ENCODE measurements at regions not wholly inside any gene's neighbourhood (a gene's known extent, or its start where the extent isn't known, plus 50 kb on each side); places are given as distances from the start of the nearest gene placed in this dataset.

DNA sequence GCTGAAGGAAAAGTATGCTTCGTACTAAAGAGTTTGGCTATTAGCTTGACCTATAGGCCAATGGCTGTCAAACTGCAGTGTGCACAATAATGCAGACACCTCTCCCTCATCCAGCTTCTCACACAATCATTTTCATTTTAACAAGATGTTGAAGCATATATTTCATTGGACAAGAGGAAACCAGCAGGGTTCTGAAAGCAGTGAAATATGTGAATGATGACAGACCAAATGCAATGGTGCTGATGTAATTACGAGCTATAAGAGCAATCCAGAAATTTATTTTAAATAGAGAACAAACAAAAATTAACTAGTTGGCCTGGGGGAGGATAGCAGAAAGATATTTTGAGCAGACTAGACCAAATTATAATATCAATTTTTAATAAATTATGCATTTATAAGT, 331.5 kb upstream of the AKR1E2 start:
- no peak for DNase-seq
- CTCF ChIA-PET: no interaction called here
- ATAC-seq: no peak
- no peak overlapping the region for H3K4me3 Mint-ChIP-seq
- H3K27ac Mint-ChIP-seq: no peak overlapping the region
- H3K36me3 Mint-ChIP-seq: peaks cover 1% of the 10 kb centered on the region
- H3K4me1 Mint-ChIP-seq: no peaks in the 10 kb centered on the region
- peaks cover 5% of the 10 kb centered on the region for H3K27me3 Mint-ChIP-seq
- no peaks in the 10 kb centered on the region for H3K9me3 Mint-ChIP-seq (ENCODE audit: low read depth)

GRCh38 chr10:4492202-4492601, 333.8 kb upstream of the AKR1E2 start:
- ATAC-seq (no peak), DNase-seq (no peak)
- Mint-ChIP-seq H3K4me3 (no peak overlapping the region), H3K9me3 (ENCODE audit: low read depth) (no peaks in the 10 kb centered on the region), H3K27me3 (peaks cover 8% of the 10 kb centered on the region), H3K27ac (no peak overlapping the region), H3K4me1 (no peaks in the 10 kb centered on the region), H3K36me3 (peaks cover 1% of the 10 kb centered on the region)
- CTCF ChIA-PET: no interaction called here

DNA sequence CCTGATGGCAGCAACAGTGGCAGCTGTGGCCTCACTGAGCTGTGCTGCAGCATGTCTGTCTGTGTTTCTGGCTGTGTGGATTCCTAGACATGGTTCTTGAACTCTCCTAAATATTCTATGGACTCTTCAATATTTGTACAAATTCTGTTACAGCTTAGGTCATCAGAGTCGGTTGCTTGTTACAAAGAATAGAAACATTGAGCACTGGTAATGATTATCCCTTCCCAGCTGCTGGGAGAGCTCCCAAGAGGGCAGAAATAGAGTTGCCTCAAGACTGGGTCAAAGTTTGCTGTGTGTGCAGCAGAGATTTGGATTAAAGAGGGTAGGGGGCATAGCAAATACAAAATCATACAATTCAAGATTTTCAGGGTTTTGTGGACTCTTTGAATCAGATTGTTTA, 337.1 kb upstream of the AKR1E2 start:
- CTCF ChIA-PET: no interaction called here
- peaks cover 8% of the 10 kb centered on the region for H3K27me3 Mint-ChIP-seq

GRCh38 chr10:4485636-4486035, 340.4 kb upstream of the AKR1E2 start:
- H3K9me3 Mint-ChIP-seq (ENCODE audit: low read depth): no peaks in the 10 kb centered on the region
- CTCF ChIA-PET: no interaction called here
- H3K27ac Mint-ChIP-seq: no peak overlapping the region
- H3K36me3 Mint-ChIP-seq: no peaks in the 10 kb centered on the region
- DNase-seq (no peak), ATAC-seq (no peak)
- no peak overlapping the region for H3K4me3 Mint-ChIP-seq
- H3K4me1 Mint-ChIP-seq: no peaks in the 10 kb centered on the region
- H3K27me3 Mint-ChIP-seq: peaks cover 3% of the 10 kb centered on the region

More for the DNA sequence above, 337.1 kb upstream of the AKR1E2 start:
- no peak overlapping the region for H3K4me3 Mint-ChIP-seq
- H3K4me1 Mint-ChIP-seq: no peaks in the 10 kb centered on the region
- H3K27ac Mint-ChIP-seq: no peak overlapping the region
- no peaks in the 10 kb centered on the region for H3K9me3 Mint-ChIP-seq (ENCODE audit: low read depth)
- DNase-seq (no peak), ATAC-seq (no peak)
- peaks cover 1% of the 10 kb centered on the region for H3K36me3 Mint-ChIP-seq

GRCh38 chr10:4483811-4484210, 342.2 kb upstream of the AKR1E2 start:
- H3K4me1 Mint-ChIP-seq: no peaks in the 10 kb centered on the region
- H3K27ac Mint-ChIP-seq: no peak overlapping the region
- CTCF ChIA-PET: no interaction called here
- H3K36me3 Mint-ChIP-seq: peaks cover 2% of the 10 kb centered on the region
- DNase-seq (no peak), ATAC-seq (no peak)
- no peak overlapping the region for H3K4me3 Mint-ChIP-seq
- peaks cover 6% of the 10 kb centered on the region for H3K9me3 Mint-ChIP-seq (ENCODE audit: low read depth)
- peaks cover 3% of the 10 kb centered on the region for H3K27me3 Mint-ChIP-seq

GRCh38 chr10:4482659-4483058, 343.3 kb upstream of the AKR1E2 start:
- H3K36me3 Mint-ChIP-seq: peaks cover 2% of the 10 kb centered on the region

DNA sequence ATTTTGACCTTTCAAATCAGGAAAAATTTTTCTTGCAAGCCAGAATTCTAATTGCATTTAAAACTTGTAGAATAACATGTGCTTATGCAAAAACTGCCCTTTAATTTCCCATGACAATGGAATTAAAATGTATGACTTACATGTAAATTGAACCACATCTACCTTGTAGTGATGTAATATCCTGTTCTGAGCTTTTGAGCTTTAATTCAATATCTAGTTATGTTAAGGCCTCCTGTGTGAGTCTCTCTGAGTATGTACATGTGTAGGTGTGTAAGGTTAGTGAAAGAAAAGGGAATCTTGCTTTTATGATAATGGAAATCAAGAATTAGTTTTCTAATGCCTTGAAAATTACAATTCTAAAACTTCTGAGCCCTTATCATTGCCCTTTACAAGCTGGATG, 344.8 kb upstream of the AKR1E2 start:
- Mint-ChIP-seq H3K4me3 (no peak overlapping the region), H3K27ac (no peak overlapping the region), H3K36me3 (peaks cover 2% of the 10 kb centered on the region), H3K4me1 (peaks cover 4% of the 10 kb centered on the region), H3K9me3 (ENCODE audit: low read depth) (peaks cover 6% of the 10 kb centered on the region), H3K27me3 (no peaks in the 10 kb centered on the region)
- CTCF ChIA-PET: no interaction called here
- no peak for DNase-seq
- no peak for ATAC-seq

More at GRCh38 chr10:4482659-4483058, 343.3 kb upstream of the AKR1E2 start:
- Mint-ChIP-seq H3K9me3 (ENCODE audit: low read depth) (peaks cover 6% of the 10 kb centered on the region), H3K27ac (no peak overlapping the region), H3K27me3 (peaks cover under 1% of the 10 kb centered on the region), H3K4me1 (peaks cover 2% of the 10 kb centered on the region), H3K4me3 (no peak overlapping the region)
- DNase-seq (no peak), ATAC-seq (no peak)
- CTCF ChIA-PET: no interaction called here

GRCh38 chr10:4479342-4479741, 346.7 kb upstream of the AKR1E2 start:
- Mint-ChIP-seq H3K4me1 (peaks cover 16% of the 10 kb centered on the region), H3K27ac (no peak overlapping the region), H3K27me3 (no peaks in the 10 kb centered on the region), H3K9me3 (ENCODE audit: low read depth) (peaks cover 6% of the 10 kb centered on the region), H3K4me3 (no peak overlapping the region), H3K36me3 (peaks cover 2% of the 10 kb centered on the region)
- CTCF ChIA-PET: no interaction called here
- no peak for ATAC-seq
- DNase-seq: no peak

DNA sequence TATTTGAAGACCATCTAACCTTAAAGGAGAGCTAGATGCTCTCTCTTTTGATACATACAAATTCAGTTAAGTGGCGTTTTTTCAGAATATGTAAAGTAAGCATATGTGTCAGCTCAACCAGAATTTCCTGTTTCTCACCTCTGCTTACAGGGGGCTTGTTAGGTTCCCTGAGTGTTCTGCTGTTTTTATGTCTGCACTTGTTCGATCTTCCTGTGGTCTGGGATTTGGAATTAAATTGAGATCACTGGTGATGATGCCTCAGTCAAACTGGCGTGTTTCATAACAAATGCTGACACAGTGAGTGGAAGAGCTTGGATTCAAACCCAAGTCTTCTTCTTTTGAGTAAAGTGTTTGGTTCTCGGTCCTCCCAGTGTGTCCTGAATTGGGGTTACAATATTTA, 348.3 kb upstream of the AKR1E2 start:
- ATAC-seq: no peak
- CTCF ChIA-PET: no interaction called here
- DNase-seq: no peak
- Mint-ChIP-seq H3K27ac (no peak overlapping the region), H3K4me3 (no peak overlapping the region), H3K4me1 (peaks cover 26% of the 10 kb centered on the region), H3K36me3 (peaks cover 2% of the 10 kb centered on the region), H3K9me3 (ENCODE audit: low read depth) (peaks cover 6% of the 10 kb centered on the region), H3K27me3 (peaks cover 3% of the 10 kb centered on the region)

- ATAC-seq: no peak
- Mint-ChIP-seq H3K36me3 (peaks cover 2% of the 10 kb centered on the region), H3K4me3 (no peak overlapping the region), H3K9me3 (ENCODE audit: low read depth) (peaks cover 6% of the 10 kb centered on the region), H3K27ac (no peak overlapping the region), H3K27me3 (peaks cover 3% of the 10 kb centered on the region), H3K4me1 (peaks cover 26% of the 10 kb centered on the region)
- DNase-seq: no peak
- CTCF ChIA-PET: no interaction called here
These were observed 350.0 kb upstream of the AKR1E2 start for GRCh38 chr10:4475827-4476490.

DNA sequence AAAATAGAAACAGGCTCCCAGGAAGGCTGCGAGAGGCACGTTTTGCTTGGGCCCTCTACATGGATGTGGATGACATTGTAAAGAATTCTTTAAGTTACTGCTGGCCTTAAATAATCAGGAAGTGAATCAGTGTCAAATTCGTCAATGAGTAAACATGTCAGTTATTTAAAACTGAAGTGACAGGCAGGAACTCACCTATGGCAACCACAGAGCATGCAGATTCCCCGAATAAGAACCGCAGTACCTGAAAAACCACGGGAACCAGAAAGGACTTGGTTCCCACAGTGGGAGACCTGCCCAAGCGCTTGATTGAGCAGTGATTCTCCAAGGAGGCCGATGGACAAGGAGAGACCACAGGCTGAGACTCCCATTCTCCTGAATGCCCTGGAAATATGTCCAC, 351.2 kb upstream of the AKR1E2 start:
- peaks cover 4% of the 10 kb centered on the region for H3K27me3 Mint-ChIP-seq
- no peak for ATAC-seq
- peaks cover 2% of the 10 kb centered on the region for H3K36me3 Mint-ChIP-seq
- peak overlapping the region; percentile 28 for H3K27ac Mint-ChIP-seq
- H3K9me3 Mint-ChIP-seq (ENCODE audit: low read depth): peaks cover 6% of the 10 kb centered on the region
- CTCF ChIA-PET: interaction anchor here (0.9 kb wide), 1 partner anchor 11 kb away, joined by 3 read pairs; no protein-coding TSS in a partner anchor
- peaks cover 26% of the 10 kb centered on the region for H3K4me1 Mint-ChIP-seq
- H3K4me3 Mint-ChIP-seq: no peak overlapping the region
- peak; percentile 55 for DNase-seq

DNA sequence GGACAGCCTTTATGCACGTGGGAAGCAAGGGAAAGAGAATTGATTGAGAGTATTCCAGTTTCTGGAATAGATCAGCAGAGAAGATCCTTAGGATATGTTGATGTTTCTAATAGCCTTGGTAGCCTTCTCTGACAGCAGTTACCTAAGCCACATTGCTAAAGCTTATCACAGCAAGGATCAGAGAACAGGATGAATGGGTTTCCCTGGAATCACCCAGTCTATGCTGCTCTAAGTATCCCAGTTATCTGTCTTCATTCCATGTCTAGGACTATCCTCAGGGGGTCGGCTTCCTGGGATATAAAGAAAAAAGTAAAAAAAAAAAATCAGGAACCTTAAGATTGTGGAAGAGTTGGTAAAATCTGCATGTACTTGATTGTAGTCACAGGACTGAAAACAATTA, 352.0 kb upstream of the AKR1E2 start:
- no peak for ATAC-seq
- Mint-ChIP-seq H3K27me3 (peaks cover 11% of the 10 kb centered on the region), H3K4me3 (no peak overlapping the region), H3K4me1 (peaks cover 26% of the 10 kb centered on the region), H3K9me3 (ENCODE audit: low read depth) (no peaks in the 10 kb centered on the region), H3K36me3 (no peaks in the 10 kb centered on the region), H3K27ac (peak overlapping the region; percentile 28)
- CTCF ChIA-PET: interaction anchor here (0.9 kb wide), 1 partner anchor 10 kb away, joined by 3 read pairs; no protein-coding TSS in a partner anchor
- DNase-seq: no peak

GRCh38 chr10:4472190-4472904, 353.7 kb upstream of the AKR1E2 start:
- peaks cover 21% of the 10 kb centered on the region for H3K4me1 Mint-ChIP-seq
- H3K27me3 Mint-ChIP-seq: peaks cover 13% of the 10 kb centered on the region
- H3K9me3 Mint-ChIP-seq (ENCODE audit: low read depth): no peaks in the 10 kb centered on the region
- H3K36me3 Mint-ChIP-seq: no peaks in the 10 kb centered on the region
- DNase-seq: no peak
- ATAC-seq: no peak
- H3K27ac Mint-ChIP-seq: no peak overlapping the region
- CTCF ChIA-PET: no interaction called here
- H3K4me3 Mint-ChIP-seq: no peak overlapping the region

DNA sequence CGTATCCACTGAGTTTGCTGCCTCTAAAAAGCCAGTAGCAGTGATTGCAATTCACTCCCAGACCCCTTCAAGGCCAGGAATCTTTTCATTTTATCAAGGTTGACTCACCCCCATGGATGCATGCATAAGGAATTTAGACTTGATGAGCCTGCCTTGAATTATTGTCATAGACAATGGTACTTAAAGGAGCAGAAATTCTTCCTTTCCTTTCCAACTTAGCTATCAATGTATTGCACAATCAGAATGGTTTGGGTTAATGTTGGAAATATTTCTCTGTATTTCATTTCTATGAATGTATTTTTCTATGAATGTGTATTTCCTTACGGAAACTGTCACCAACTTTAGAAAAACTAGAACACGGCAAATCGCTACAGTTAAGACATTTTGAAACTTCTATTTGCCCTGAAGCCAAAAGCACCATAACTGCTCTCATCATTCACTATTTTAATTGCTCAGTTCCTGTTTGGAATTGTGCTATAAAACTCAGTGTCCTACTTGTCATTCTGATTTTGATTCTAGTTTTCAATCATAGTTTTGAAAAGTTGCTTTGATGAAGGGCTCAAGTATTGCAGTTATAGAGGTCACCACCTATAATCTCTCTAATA, 355.7 kb upstream of the AKR1E2 start:
- H3K9me3 Mint-ChIP-seq (ENCODE audit: low read depth): no peaks in the 10 kb centered on the region

More for the DNA sequence above, 355.7 kb upstream of the AKR1E2 start:
- ATAC-seq (no peak), DNase-seq (no peak)
- H3K27ac Mint-ChIP-seq: no peak overlapping the region
- H3K4me1 Mint-ChIP-seq: peaks cover 18% of the 10 kb centered on the region
- no peak overlapping the region for H3K4me3 Mint-ChIP-seq
- CTCF ChIA-PET: no interaction called here
- no peaks in the 10 kb centered on the region for H3K36me3 Mint-ChIP-seq
- peaks cover 20% of the 10 kb centered on the region for H3K27me3 Mint-ChIP-seq
